ENCODE measurements at regions not wholly inside any gene's neighbourhood (a gene's known extent, or its start where the extent isn't known, plus 50 kb on each side); places are given as distances from the start of the nearest gene placed in this dataset.

DNA sequence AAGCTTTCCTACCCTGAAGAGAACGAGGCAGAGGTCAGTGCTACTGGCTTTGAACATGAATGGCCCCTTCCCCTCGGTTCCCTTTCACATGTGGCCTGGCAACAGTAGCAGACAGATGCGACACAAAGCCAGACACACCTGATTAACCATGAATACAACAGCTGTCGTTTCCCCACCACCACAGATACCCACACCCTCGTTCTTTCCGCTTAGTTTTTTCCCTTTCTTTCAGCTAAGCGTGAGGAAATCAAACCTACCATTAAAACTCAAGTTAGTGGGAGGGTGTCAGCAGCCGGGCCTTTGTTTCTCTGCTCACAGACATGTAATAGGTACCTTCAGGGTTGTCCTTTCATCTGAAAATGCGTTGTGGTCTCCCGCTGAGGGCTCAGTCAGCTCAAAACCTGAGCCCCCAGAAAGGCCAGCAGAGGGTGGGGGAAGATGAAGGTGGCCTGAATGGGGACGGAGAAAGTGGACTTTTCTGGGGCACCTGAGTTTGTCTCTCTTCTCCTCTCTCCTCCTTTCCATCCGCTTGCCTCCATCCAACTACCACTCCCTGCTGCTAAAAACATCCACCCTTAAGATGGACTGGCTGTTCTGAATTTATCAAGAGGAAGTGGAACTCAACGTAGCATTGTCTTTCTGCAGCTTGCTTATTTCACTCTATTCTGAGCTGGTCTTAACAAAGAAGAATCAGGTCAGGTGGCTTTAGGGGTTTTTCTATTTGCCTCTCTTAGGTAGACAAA, 516.6 kb upstream of the JARID2 start:
- peaks cover 0 to 53% (median 2%) of the 10 kb centered on the region in 3 experiments for H3K27me3 ChIP-seq (ENCODE audit: control insufficient read depth in 3 of 3, insufficient read depth in 3 of 3, low read depth in 1 of 3, low read length in 3 of 3)
- no peak overlapping the region for H3K4me2 ChIP-seq (ENCODE audit: insufficient read depth, low read length, poor library complexity, severe bottlenecking)
- H2BK120ac ChIP-seq (ENCODE audit: low read depth, low read length): no peak overlapping the region
- H2BK12ac ChIP-seq (ENCODE audit: low read length): no peak overlapping the region
- no peak overlapping the region for H3K4me3 ChIP-seq (ENCODE audit: low read length in 2 of 2)
- no CpG with 5 or more reads among the region's 13 CpGs for WGBS, 2 donors (ENCODE audit: extremely low coverage in 2 of 2, insufficient read length in 2 of 2, insufficient replicate concordance in 1 of 2)
- no peak overlapping the region for H4K8ac ChIP-seq (ENCODE audit: low read depth, low read length)
- no peak overlapping the region for H3K18ac ChIP-seq (ENCODE audit: low read length)
- H3K9ac ChIP-seq (ENCODE audit: low read depth, low read length, poor library complexity): no peak overlapping the region
- H3K27ac ChIP-seq (replicated peaks; ENCODE audit: low read length): no peak overlapping the region
- H3K14ac ChIP-seq (ENCODE audit: low read length): no peak overlapping the region
- H2AFZ ChIP-seq (ENCODE audit: low read length): no peak overlapping the region
- peak; percentile 26 for DNase-seq (ENCODE audit: low spot score)
- H2BK5ac ChIP-seq (ENCODE audit: low read length): no peak overlapping the region
- peaks cover 0 to 12% of the 10 kb centered on the region in 2 donors for H3K9me3 ChIP-seq (replicated peaks in 1 of 2; ENCODE audit: control insufficient read depth in 2 of 2, insufficient read depth in 1 of 2, low read depth in 1 of 2, low read length in 2 of 2)
- no peaks in the 10 kb centered on the region for H3K36me3 ChIP-seq (replicated peaks in 1 of 2; ENCODE audit: control insufficient read depth in 2 of 2, insufficient read depth in 2 of 2, low read length in 2 of 2)
- H3K4me1 ChIP-seq (ENCODE audit: control insufficient read depth in 2 of 2, insufficient read depth in 1 of 2, low read depth in 1 of 2, low read length in 2 of 2): peaks cover 8 to 14% of the 10 kb centered on the region in 2 donors
- H3K23ac ChIP-seq (ENCODE audit: low read depth, low read length, poor library complexity): no peak overlapping the region
- H4K91ac ChIP-seq (ENCODE audit: low read depth, low read length, poor library complexity): no peak overlapping the region
- H3K79me1 ChIP-seq (ENCODE audit: low read depth, low read length): no peaks in the 10 kb centered on the region
- no peak overlapping the region for H3K4ac ChIP-seq (ENCODE audit: low read length)
- no peak overlapping the region for H2BK15ac ChIP-seq (ENCODE audit: low read length)
- H2AK5ac ChIP-seq (ENCODE audit: low read depth, low read length): no peak overlapping the region

DNA sequence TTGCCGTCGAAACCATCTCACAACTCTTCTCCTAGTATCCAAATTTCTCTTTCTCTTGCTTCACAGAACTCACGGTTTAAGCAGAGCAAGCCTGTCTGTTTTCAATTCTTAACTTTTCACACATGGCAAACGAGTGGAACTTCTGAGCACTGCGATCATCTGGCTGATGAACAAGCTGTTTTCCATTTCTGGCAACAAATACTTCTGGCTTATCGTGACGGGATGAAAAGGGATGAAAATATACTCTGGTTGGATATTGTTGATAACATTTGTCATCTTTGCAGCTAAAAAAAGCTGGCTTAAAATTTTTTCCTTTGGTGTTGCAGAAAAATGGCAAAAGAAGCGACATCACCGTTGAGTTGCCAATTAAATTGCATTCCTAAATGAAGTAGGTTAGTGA, 515.2 kb upstream of the JARID2 start:
- no CpG with 5 or more reads among the region's 9 CpGs for WGBS, 2 donors (ENCODE audit: extremely low coverage in 2 of 2, insufficient read length in 2 of 2, insufficient replicate concordance in 1 of 2)
- H2BK15ac ChIP-seq (ENCODE audit: low read length): no peak overlapping the region
- H3K4me3 ChIP-seq (ENCODE audit: low read length in 2 of 2): no peak overlapping the region
- H3K27ac ChIP-seq (replicated peaks; ENCODE audit: low read length): no peak overlapping the region
- no peak overlapping the region for H3K14ac ChIP-seq (ENCODE audit: low read length)
- H2BK5ac ChIP-seq (ENCODE audit: low read length): no peak overlapping the region
- H3K27me3 ChIP-seq (ENCODE audit: control insufficient read depth in 3 of 3, insufficient read depth in 3 of 3, low read depth in 1 of 3, low read length in 3 of 3): peaks cover 0 to 50% (median 2%) of the 10 kb centered on the region in 3 experiments
- no peaks in the 10 kb centered on the region for H3K36me3 ChIP-seq (replicated peaks in 1 of 2; ENCODE audit: control insufficient read depth in 2 of 2, insufficient read depth in 2 of 2, low read length in 2 of 2)
- no peak overlapping the region for H3K4me2 ChIP-seq (ENCODE audit: insufficient read depth, low read length, poor library complexity, severe bottlenecking)
- no peaks in the 10 kb centered on the region for H3K79me1 ChIP-seq (ENCODE audit: low read depth, low read length)
- peaks cover 0 to 16% of the 10 kb centered on the region in 2 donors for H3K9me3 ChIP-seq (replicated peaks in 1 of 2; ENCODE audit: control insufficient read depth in 2 of 2, insufficient read depth in 1 of 2, low read depth in 1 of 2, low read length in 2 of 2)
- H2AFZ ChIP-seq (ENCODE audit: low read length): no peak overlapping the region
- H2AK5ac ChIP-seq (ENCODE audit: low read depth, low read length): no peak overlapping the region
- H3K9ac ChIP-seq (ENCODE audit: low read depth, low read length, poor library complexity): no peak overlapping the region
- no peak overlapping the region for H2BK120ac ChIP-seq (ENCODE audit: low read depth, low read length)
- no peak overlapping the region for H3K23ac ChIP-seq (ENCODE audit: low read depth, low read length, poor library complexity)
- H2BK12ac ChIP-seq (ENCODE audit: low read length): no peak overlapping the region
- peaks cover 8 to 14% of the 10 kb centered on the region in 2 donors for H3K4me1 ChIP-seq (ENCODE audit: control insufficient read depth in 2 of 2, insufficient read depth in 1 of 2, low read depth in 1 of 2, low read length in 2 of 2)
- no peak overlapping the region for H4K8ac ChIP-seq (ENCODE audit: low read depth, low read length)
- H4K91ac ChIP-seq (ENCODE audit: low read depth, low read length, poor library complexity): no peak overlapping the region
- no peak for DNase-seq (ENCODE audit: low spot score)
- no peak overlapping the region for H3K18ac ChIP-seq (ENCODE audit: low read length)
- H3K4ac ChIP-seq (ENCODE audit: low read length): no peak overlapping the region

DNA sequence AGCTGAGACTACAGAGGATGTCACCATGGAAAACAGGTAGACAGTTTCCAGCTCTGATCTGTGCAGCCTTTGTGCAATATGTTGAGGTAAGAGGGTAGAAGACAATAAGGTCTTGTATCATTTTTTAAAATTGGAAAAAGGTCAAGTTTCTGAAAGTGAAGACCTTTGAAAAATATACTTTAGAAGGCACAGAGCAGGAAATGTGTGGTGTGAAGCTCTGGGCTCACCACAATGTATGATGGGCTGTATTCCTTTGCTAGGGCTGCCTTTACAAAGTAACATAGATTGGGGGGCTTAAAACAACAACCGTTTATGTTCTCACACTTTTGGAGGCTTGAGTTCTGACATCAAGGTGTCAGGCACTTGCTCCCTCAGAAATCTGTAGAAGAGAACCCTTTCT, 514.3 kb upstream of the JARID2 start:
- Histone ChIP-seq H3K14ac (ENCODE audit: low read length) (no peak overlapping the region), H3K9me3 (replicated peaks in 1 of 2; ENCODE audit: control insufficient read depth in 2 of 2, insufficient read depth in 1 of 2, low read depth in 1 of 2, low read length in 2 of 2) (peaks cover 0 to 14% of the 10 kb centered on the region in 2 donors), H4K8ac (ENCODE audit: low read depth, low read length) (no peak overlapping the region), H2BK15ac (ENCODE audit: low read length) (no peak overlapping the region), H3K4me3 (ENCODE audit: low read length in 2 of 2) (no peak overlapping the region), H4K91ac (ENCODE audit: low read depth, low read length, poor library complexity) (no peak overlapping the region), H3K4me2 (ENCODE audit: insufficient read depth, low read length, poor library complexity, severe bottlenecking) (no peak overlapping the region), H3K79me1 (ENCODE audit: low read depth, low read length) (no peaks in the 10 kb centered on the region), H3K23ac (ENCODE audit: low read depth, low read length, poor library complexity) (no peak overlapping the region), H3K36me3 (replicated peaks in 1 of 2; ENCODE audit: control insufficient read depth in 2 of 2, insufficient read depth in 2 of 2, low read length in 2 of 2) (no peaks in the 10 kb centered on the region), H2AFZ (ENCODE audit: low read length) (no peak overlapping the region), H2BK12ac (ENCODE audit: low read length) (no peak overlapping the region), H3K27me3 (ENCODE audit: control insufficient read depth in 3 of 3, insufficient read depth in 3 of 3, low read depth in 1 of 3, low read length in 3 of 3) (peaks cover 0 to 45% (median 2%) of the 10 kb centered on the region in 3 experiments), H3K27ac (replicated peaks; ENCODE audit: low read length) (no peak overlapping the region), H3K18ac (ENCODE audit: low read length) (no peak overlapping the region), H2BK120ac (ENCODE audit: low read depth, low read length) (no peak overlapping the region), H2AK5ac (ENCODE audit: low read depth, low read length) (no peak overlapping the region), H2BK5ac (ENCODE audit: low read length) (no peak overlapping the region), H3K9ac (ENCODE audit: low read depth, low read length, poor library complexity) (no peak overlapping the region), H3K4ac (ENCODE audit: low read length) (no peak overlapping the region), H3K4me1 (ENCODE audit: control insufficient read depth in 2 of 2, insufficient read depth in 1 of 2, low read depth in 1 of 2, low read length in 2 of 2) (peaks cover 8 to 14% of the 10 kb centered on the region in 2 donors)
- no CpG with 5 or more reads among the region's 1 CpG for WGBS, 2 donors (ENCODE audit: extremely low coverage in 2 of 2, insufficient read length in 2 of 2, insufficient replicate concordance in 1 of 2)
- DNase-seq (ENCODE audit: low spot score): no peak

DNA sequence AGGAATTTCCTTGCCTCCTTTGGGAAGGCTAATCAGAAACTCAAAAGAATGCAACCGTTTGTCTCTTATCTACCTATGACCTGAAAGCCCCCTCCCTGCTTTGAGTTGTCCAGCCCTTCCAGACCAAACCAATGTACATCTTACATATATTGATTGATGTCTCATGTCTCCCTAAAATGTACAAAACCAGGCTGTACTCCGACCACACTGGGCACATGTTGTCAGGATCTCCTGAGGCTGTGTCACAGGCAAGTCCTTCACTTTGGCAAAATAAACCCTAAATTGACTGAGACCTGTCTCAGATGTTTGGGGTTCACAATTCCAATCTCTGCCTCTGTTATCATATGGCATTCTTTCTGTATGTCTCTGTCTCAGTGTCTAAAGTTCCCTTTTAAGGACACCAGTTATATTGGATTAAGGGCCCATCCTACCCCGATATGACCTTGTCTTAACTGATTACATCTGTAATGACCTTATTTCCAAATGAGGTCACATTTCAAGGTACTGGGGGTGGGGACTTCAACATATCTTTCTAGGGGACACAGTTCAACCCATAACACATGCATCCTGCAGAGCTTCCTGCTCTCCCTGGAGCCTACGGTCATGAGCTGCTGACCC, 513.5 kb upstream of the JARID2 start:
- no peak overlapping the region for H2BK120ac ChIP-seq (ENCODE audit: low read depth, low read length)
- H3K14ac ChIP-seq (ENCODE audit: low read length): no peak overlapping the region
- no peak overlapping the region for H3K9ac ChIP-seq (ENCODE audit: low read depth, low read length, poor library complexity)
- no peak overlapping the region for H3K4me2 ChIP-seq (ENCODE audit: insufficient read depth, low read length, poor library complexity, severe bottlenecking)
- no peak overlapping the region for H4K8ac ChIP-seq (ENCODE audit: low read depth, low read length)
- H3K4ac ChIP-seq (ENCODE audit: low read length): no peak overlapping the region
- no peak overlapping the region for H3K23ac ChIP-seq (ENCODE audit: low read depth, low read length, poor library complexity)
- no peak overlapping the region for H4K91ac ChIP-seq (ENCODE audit: low read depth, low read length, poor library complexity)
- H2AK5ac ChIP-seq (ENCODE audit: low read depth, low read length): no peak overlapping the region
- no peak overlapping the region for H3K27ac ChIP-seq (replicated peaks; ENCODE audit: low read length)
- H3K18ac ChIP-seq (ENCODE audit: low read length): no peak overlapping the region
- no peak for DNase-seq (ENCODE audit: low spot score)
- no CpG with 5 or more reads among the region's 4 CpGs for WGBS, 2 donors (ENCODE audit: extremely low coverage in 2 of 2, insufficient read length in 2 of 2, insufficient replicate concordance in 1 of 2)
- H3K9me3 ChIP-seq (replicated peaks in 1 of 2; ENCODE audit: control insufficient read depth in 2 of 2, insufficient read depth in 1 of 2, low read depth in 1 of 2, low read length in 2 of 2): peaks cover 0 to 14% of the 10 kb centered on the region in 2 donors
- no peaks in the 10 kb centered on the region for H3K36me3 ChIP-seq (replicated peaks in 1 of 2; ENCODE audit: control insufficient read depth in 2 of 2, insufficient read depth in 2 of 2, low read length in 2 of 2)
- H2BK12ac ChIP-seq (ENCODE audit: low read length): no peak overlapping the region
- H3K4me1 ChIP-seq (ENCODE audit: control insufficient read depth in 2 of 2, insufficient read depth in 1 of 2, low read depth in 1 of 2, low read length in 2 of 2): peaks cover 8 to 14% of the 10 kb centered on the region in 2 donors
- no peak overlapping the region for H3K4me3 ChIP-seq (ENCODE audit: low read length in 2 of 2)
- no peak overlapping the region for H2BK15ac ChIP-seq (ENCODE audit: low read length)
- peaks cover 0 to 45% (median 2%) of the 10 kb centered on the region in 3 experiments for H3K27me3 ChIP-seq (ENCODE audit: control insufficient read depth in 3 of 3, insufficient read depth in 3 of 3, low read depth in 1 of 3, low read length in 3 of 3)
- no peak overlapping the region for H2BK5ac ChIP-seq (ENCODE audit: low read length)
- H3K79me1 ChIP-seq (ENCODE audit: low read depth, low read length): no peaks in the 10 kb centered on the region
- H2AFZ ChIP-seq (ENCODE audit: low read length): no peak overlapping the region
